K562 (cell line): ENCODE measurements at regions not wholly inside any gene's neighbourhood (a gene's known extent, or its start where the extent isn't known, plus 50 kb on each side); places are given as distances from the start of the nearest gene placed in this dataset.

Experiments used
- ARID3A ChIP-seq: IDR thresholded peaks from 2 replicates; pipeline ENCODE4 v1.6.1; 2012; ENCODE audit warnings: low read depth, low read length, improper control_type of control experiment, borderline replicate concordance
- CBX3 ChIP-seq, 2 experiments: IDR thresholded peaks; 1 replicate in 1 of 2; 2 replicates in 1 of 2; pipeline ENCODE4 v1.6.1; 2012; ENCODE audit warnings: inconsistent platforms in 2 of 2, low read length in 2 of 2, borderline replicate concordance in 1 of 2, control low read depth in 1 of 2
- CTCF ChIP-seq, 3 experiments: IDR thresholded peaks in 2 of 3; conservative IDR thresholded peaks in 1 of 3; 2 replicates each; pipeline ENCODE4 v1.5.1; 2011 to 2012; ENCODE audit warnings: low read length in 3 of 3, mild to moderate bottlenecking in 3 of 3, control low read depth in 2 of 3, improper control_type of control experiment in 1 of 3, inconsistent platforms in 1 of 3, low read depth in 1 of 3, mixed read lengths in 1 of 3, moderate library complexity in 1 of 3; ENCODE audit not compliant: insufficient read depth in 2 of 3
- EZH2 ChIP-seq: IDR thresholded peaks from 2 replicates; pipeline ENCODE4 v1.6.1; 2012; ENCODE audit warnings: low read depth, mild to moderate bottlenecking, inconsistent platforms, low read length, borderline replicate concordance
- FOXA3 ChIP-seq, 2 experiments: fragments of 450-650 bp in 1 of 2; sonication (generic) in 1 of 2; formaldehyde crosslinking; IDR thresholded peaks in 1 of 2; conservative IDR thresholded peaks in 1 of 2; 2 replicates each; pipeline versions ENCODE4 v1.4.0 to v1.8.0; 2020 to 2022; ENCODE audit warnings: mild to moderate bottlenecking in 2 of 2, missing genetic modification reagents in 1 of 2
- FOXK2 ChIP-seq, 2 experiments: fragments of 450-650 bp; IDR thresholded peaks in 1 of 2; conservative IDR thresholded peaks in 1 of 2; 2 replicates each; pipeline ENCODE4 v1.6.1; 2016; ENCODE audit warnings: low read depth in 2 of 2, mild to moderate bottlenecking in 1 of 2
- HCFC1 ChIP-seq: IDR thresholded peaks from 2 replicates; pipeline ENCODE4 v1.6.1; 2012; ENCODE audit warnings: low read depth, low read length, improper control_type of control experiment
- MAX ChIP-seq: sonication (generic); formaldehyde crosslinking; IDR thresholded peaks from 2 replicates; pipeline ENCODE4 v1.9.0; 2022; ENCODE audit warnings: mild to moderate bottlenecking, missing genetic modification reagents
- PHB2 ChIP-seq: fragments of 450-650 bp; IDR thresholded peaks from 2 replicates; pipeline ENCODE4 v1.6.1; 2017; ENCODE audit warnings: low read depth
- RBBP5 ChIP-seq: fragments of 200-600 bp; sonication (generic); IDR thresholded peaks from 2 replicates; pipeline ENCODE4 v1.6.1; 2012; ENCODE audit warnings: borderline replicate concordance, mild to moderate bottlenecking, low read length, control low read depth, inconsistent platforms; ENCODE audit not compliant: insufficient read depth, poor library complexity, severe bottlenecking
- SIX5 ChIP-seq, 2 experiments: IDR thresholded peaks; 2 replicates each; pipeline ENCODE4 v1.6.1; 2011; ENCODE audit warnings: low read length in 2 of 2, borderline replicate concordance in 1 of 2, low read depth in 1 of 2, mild to moderate bottlenecking in 1 of 2, moderate library complexity in 1 of 2; ENCODE audit not compliant: insufficient read depth in 1 of 2
- ZNF311 ChIP-seq: fragments of 250-450 bp; sonication (Bioruptor Pico); IDR thresholded peaks from 2 replicates; pipeline ENCODE4 v1.4.0; 2020; ENCODE audit warnings: mild to moderate bottlenecking, moderate library complexity
- ZNF583 ChIP-seq: fragments of 250-450 bp; sonication (Bioruptor Pico); IDR thresholded peaks from 2 replicates; pipeline ENCODE4 v1.4.0; 2020

GRCh38 chr7:22604246-22604645 is 104.3 kb upstream of the STEAP1B start:
- TF ChIP-seq CBX3 (IDR thresholded peaks at IDR 0.05; ENCODE audit: borderline replicate concordance in 1 of 2, low read length in 2 of 2) (no peak), ARID3A (no peak), CTCF (IDR thresholded peaks at IDR 0.05 in 2 of 3, conservative IDR thresholded peaks at IDR 0.05 in 1 of 3; ENCODE audit: insufficient read depth in 2 of 3, low read depth in 1 of 3, low read length in 3 of 3) (no peak), HCFC1 (no peak), ZNF583 (CRISPR knock-in tag) (no peak), EZH2 (no peak), SIX5 (IDR thresholded peaks at IDR 0.05; ENCODE audit: borderline replicate concordance in 1 of 2, insufficient read depth in 1 of 2, low read depth in 1 of 2, low read length in 2 of 2) (no peak), RBBP5 (no peak), MAX (CRISPR knock-in tag) (no peak), PHB2 (no peak), FOXK2 (conservative IDR thresholded peaks at IDR 0.05 in 1 of 2, IDR thresholded peaks at IDR 0.05 in 1 of 2; ENCODE audit: low read depth in 2 of 2) (no peak), ZNF311 (CRISPR knock-in tag) (no peak), FOXA3 (CRISPR knock-in tag; conservative IDR thresholded peaks at IDR 0.05 in 1 of 2, IDR thresholded peaks at IDR 0.05 in 1 of 2) (no peak)
